Upper lobe of left lung (tissue), 4 donors: ENCODE measurements at regions not wholly inside any gene's neighbourhood (a gene's known extent, or its start where the extent isn't known, plus 50 kb on each side); places are given as distances from the start of the nearest gene placed in this dataset.

Experiments
- EP300 ChIP-seq, 4 donors: sonication (generic); formaldehyde crosslinking; IDR thresholded peaks; one replicate each; pipeline ENCODE4 v1.5.1; 2017; ENCODE audit warnings: antibody characterized with exemption in 4 of 4, control low read depth in 2 of 4
- POLR2A ChIP-seq, 4 donors: fragments of 450-650 bp; IDR thresholded peaks; one replicate each; pipeline ENCODE4 v1.5.1; 2016 to 2017; ENCODE audit warnings: antibody characterized with exemption in 4 of 4, mild to moderate bottlenecking in 2 of 4
- POLR2AphosphoS5 ChIP-seq, 2 donors: sonication (generic); formaldehyde crosslinking; IDR thresholded peaks; one replicate each; pipeline ENCODE4 v1.5.1; 2017; ENCODE audit warnings: antibody characterized with exemption in 2 of 2
- TF ChIP-seq, protein P1 (sequence below), 6 experiments: fragments of 450-650 bp in 4 of 6; fragments of 200-600 bp in 2 of 6; sonication (generic) in 2 of 6; IDR thresholded peaks; one replicate each; pipeline ENCODE4 v1.5.1; 2016 to 2019; ENCODE audit warnings: antibody characterized with exemption in 6 of 6

- TF ChIP-seq, protein P1, sequence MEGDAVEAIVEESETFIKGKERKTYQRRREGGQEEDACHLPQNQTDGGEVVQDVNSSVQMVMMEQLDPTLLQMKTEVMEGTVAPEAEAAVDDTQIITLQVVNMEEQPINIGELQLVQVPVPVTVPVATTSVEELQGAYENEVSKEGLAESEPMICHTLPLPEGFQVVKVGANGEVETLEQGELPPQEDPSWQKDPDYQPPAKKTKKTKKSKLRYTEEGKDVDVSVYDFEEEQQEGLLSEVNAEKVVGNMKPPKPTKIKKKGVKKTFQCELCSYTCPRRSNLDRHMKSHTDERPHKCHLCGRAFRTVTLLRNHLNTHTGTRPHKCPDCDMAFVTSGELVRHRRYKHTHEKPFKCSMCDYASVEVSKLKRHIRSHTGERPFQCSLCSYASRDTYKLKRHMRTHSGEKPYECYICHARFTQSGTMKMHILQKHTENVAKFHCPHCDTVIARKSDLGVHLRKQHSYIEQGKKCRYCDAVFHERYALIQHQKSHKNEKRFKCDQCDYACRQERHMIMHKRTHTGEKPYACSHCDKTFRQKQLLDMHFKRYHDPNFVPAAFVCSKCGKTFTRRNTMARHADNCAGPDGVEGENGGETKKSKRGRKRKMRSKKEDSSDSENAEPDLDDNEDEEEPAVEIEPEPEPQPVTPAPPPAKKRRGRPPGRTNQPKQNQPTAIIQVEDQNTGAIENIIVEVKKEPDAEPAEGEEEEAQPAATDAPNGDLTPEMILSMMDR (IDR thresholded peaks at IDR 0.05), result no peak
- TF ChIP-seq POLR2A (IDR thresholded peaks at IDR 0.05) (no peak), EP300 (IDR thresholded peaks at IDR 0.05) (no peak), POLR2AphosphoS5 (IDR thresholded peaks at IDR 0.05) (no peak)
Measured at GRCh38 chr3:44058022-44058867, 183.4 kb upstream of the TOPAZ1 start.
